GM12875 (cell line): ENCODE measurements at regions not wholly inside any gene's neighbourhood (a gene's known extent, or its start where the extent isn't known, plus 50 kb on each side); places are given as distances from the start of the nearest gene placed in this dataset.

Experiments used
- H3K4me3 ChIP-seq: one replicate; pipeline ENCODE4 v1.5.1; 2011; ENCODE audit warnings: low read depth, low read length, control low read depth
- CTCF ChIP-seq: IDR thresholded peaks from 2 replicates; pipeline ENCODE4 v1.5.1; 2011; ENCODE audit warnings: low read depth, mild to moderate bottlenecking, control low read depth, inconsistent platforms, low read length, moderate library complexity, borderline replicate concordance; ENCODE audit not compliant: insufficient read depth

DNA sequence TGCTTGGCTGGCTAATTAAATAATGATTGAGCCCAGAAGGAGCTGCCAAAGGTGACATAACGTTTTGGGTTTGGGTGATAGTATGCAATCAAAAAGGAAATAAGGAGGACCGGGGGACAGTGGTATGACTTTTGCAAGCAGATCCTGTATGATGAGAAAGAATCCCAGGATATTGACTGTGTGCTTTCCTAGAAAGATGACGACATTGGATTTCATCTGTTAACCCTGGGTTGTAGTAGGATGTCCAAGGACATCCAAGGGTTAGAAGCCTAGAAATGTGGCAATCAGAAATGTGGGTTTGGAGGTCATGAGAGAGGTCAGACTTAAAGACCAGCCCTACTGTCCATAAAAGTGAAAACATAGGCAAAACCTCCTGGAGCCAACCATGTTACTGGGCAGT is 50.3 kb upstream of the HMHB1 start:
- no peak for TF ChIP-seq CTCF

DNA sequence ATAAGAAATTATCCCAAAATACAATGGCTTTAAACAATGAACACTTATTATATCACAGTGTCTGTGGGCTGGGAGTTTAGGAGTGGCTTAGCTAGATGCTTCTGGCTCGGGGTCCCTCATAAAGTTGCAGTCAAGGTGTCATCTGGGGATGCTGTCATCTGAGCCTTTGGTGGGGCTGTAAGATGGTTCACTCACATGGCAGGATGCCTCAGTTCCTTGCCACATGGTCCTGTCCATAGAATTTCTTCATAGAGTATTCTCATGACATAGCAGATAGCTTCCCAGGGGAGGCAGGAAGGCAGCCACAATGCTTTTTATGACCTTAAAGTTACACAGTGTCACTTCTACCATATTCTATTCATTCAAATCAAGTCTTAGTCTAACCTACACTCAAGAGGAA is 51.2 kb upstream of the HMHB1 start:
- no peak overlapping the region for H3K4me3 ChIP-seq
- no peak for TF ChIP-seq CTCF

More for the DNA sequence above, 50.3 kb upstream of the HMHB1 start:
- H3K4me3 ChIP-seq, result no peak overlapping the region

DNA sequence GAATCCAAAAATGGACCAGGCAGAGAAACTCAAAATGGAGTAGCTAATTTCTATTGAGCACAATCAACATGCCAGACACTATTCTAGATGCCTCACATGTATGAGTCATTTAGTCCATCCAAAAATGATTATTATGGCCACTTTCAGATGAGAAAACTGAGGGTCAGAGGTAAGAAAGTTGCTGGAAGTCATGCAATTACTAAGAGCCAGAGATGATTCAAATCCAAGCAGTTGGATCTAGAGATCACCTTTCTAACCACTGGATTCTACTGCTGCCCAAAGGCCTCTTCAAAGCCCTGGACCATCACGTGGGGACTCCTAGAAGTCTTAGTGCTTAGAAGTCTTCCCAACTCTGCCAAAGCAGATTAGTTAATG is 51.8 kb upstream of the HMHB1 start:
- no peak for TF ChIP-seq CTCF
- H3K4me3 ChIP-seq, result no peak overlapping the region

- TF ChIP-seq CTCF, result no peak
- H3K4me3 ChIP-seq, result no peak overlapping the region
Measured at GRCh38 chr5:143759396-143760130, 52.4 kb upstream of the HMHB1 start.

DNA sequence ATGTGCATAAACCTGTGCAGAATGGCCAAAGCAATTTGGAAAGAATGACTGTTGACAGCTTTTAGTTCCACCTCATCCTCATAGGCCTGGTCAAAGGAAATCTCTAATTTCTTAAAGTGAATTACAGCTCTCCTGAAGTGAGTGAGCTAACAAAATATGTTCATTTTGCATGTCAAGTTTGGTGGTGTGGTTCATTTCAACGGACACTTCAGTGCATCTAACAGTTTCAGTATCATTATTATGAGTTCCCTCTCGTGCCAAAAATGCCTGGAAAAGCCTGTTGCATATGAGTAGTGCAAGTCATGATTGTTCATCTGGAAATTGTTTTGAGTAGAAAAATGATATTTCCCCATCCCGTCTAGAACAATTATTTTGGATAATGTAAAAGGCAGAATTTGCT is 53.2 kb upstream of the HMHB1 start:
- H3K4me3 ChIP-seq, result no peak overlapping the region

DNA sequence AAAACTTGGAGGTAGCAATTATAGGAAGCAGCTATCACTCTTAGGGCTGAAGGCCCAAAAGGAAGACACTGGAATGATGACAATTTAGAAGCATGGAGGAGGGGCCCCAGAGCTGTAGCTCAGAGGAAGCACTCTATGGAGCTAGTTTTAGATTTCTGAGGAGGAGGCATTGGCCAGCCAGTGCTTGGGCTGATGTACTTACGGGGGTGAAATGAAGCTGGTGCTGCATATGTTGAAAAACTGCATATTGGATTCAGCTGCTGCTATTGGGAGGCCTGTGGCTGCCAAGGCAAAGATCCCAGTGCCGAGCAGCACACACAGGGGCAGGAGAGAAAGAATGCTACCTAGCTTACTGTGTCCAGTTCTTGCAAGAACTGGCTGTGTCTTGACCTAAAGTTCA is 53.9 kb upstream of the HMHB1 start:
- H3K4me3 ChIP-seq, result no peak overlapping the region
- no peak for TF ChIP-seq CTCF

More for the DNA sequence above, 53.2 kb upstream of the HMHB1 start:
- TF ChIP-seq CTCF, result no peak

GRCh38 chr5:143757116-143757515 is 54.8 kb upstream of the HMHB1 start:
- TF ChIP-seq CTCF, result no peak
- no peak overlapping the region for H3K4me3 ChIP-seq
